CD14-positive monocyte (primary cell): ENCODE measurements at regions not wholly inside any gene's neighbourhood (a gene's known extent, or its start where the extent isn't known, plus 50 kb on each side); places are given as distances from the start of the nearest gene placed in this dataset.

Experiments used
- DNase-seq, 3 donors: peaks; one replicate each; pipeline ENCODE4 v3.0.0-alpha.2; 2011 to 2022
- H2AFZ ChIP-seq: 2 replicates; pipeline ENCODE4 v1.6.0; 2012; ENCODE audit warnings: mild to moderate bottlenecking, low read depth, low read length, inconsistent platforms; ENCODE audit not compliant: insufficient read depth, poor library complexity, severe bottlenecking
- H3K27ac ChIP-seq, 2 donors: 1 replicate in 1 of 2; 2 replicates in 1 of 2; pipeline ENCODE4 v1.5.1; 2012 to 2013; ENCODE audit warnings: low read length in 2 of 2, control low read depth in 1 of 2, inconsistent platforms in 1 of 2, low read depth in 1 of 2, mild to moderate bottlenecking in 1 of 2
- H3K27me3 ChIP-seq, 2 donors: one replicate each; pipeline versions ENCODE4 v1.6.0 to v1.6.1; 2011 to 2013; ENCODE audit warnings: low read length in 2 of 2; ENCODE audit not compliant: control insufficient read depth in 2 of 2, insufficient read depth in 2 of 2
- H3K36me3 ChIP-seq, 2 donors: replicated peaks in 1 of 2; 1 replicate in 1 of 2; 2 replicates in 1 of 2; pipeline versions ENCODE4 v1.5.1 to v1.6.1; 2012 to 2013; ENCODE audit warnings: low read length in 2 of 2, control low read depth in 1 of 2, inconsistent platforms in 1 of 2, mild to moderate bottlenecking in 1 of 2; ENCODE audit not compliant: insufficient read depth in 2 of 2, control insufficient read depth in 1 of 2
- H3K4me1 ChIP-seq, 2 donors: 1 replicate in 1 of 2; 2 replicates in 1 of 2; pipeline versions ENCODE4 v1.5.1 to v1.6.1; 2012 to 2013; ENCODE audit warnings: low read length in 2 of 2, control low read depth in 1 of 2, inconsistent platforms in 1 of 2, mild to moderate bottlenecking in 1 of 2, moderate library complexity in 1 of 2; ENCODE audit not compliant: insufficient read depth in 2 of 2, control insufficient read depth in 1 of 2
- H3K4me2 ChIP-seq: replicated peaks from 2 replicates; pipeline ENCODE3; 2012; ENCODE audit warnings: low read length, moderate library complexity, mild to moderate bottlenecking; ENCODE audit not compliant: poor library complexity, severe bottlenecking; ENCODE audit errors: extremely low read depth
- H3K4me3 ChIP-seq, 3 experiments: fragments of 200-600 bp in 1 of 3; sonication (generic) in 1 of 3; replicated peaks in 1 of 3; 1 replicate in 2 of 3; 2 replicates in 1 of 3; pipeline ENCODE4 v1.5.1; 2011 to 2013; ENCODE audit warnings: low read length in 3 of 3, mild to moderate bottlenecking in 3 of 3, control low read depth in 2 of 3, low read depth in 2 of 3, inconsistent platforms in 1 of 3, moderate library complexity in 1 of 3
- H3K79me2 ChIP-seq: 2 replicates; pipeline ENCODE4 v1.6.0; 2012; ENCODE audit warnings: mild to moderate bottlenecking, control low read depth, inconsistent platforms, low read length, moderate library complexity; ENCODE audit not compliant: insufficient read depth
- H3K9ac ChIP-seq: 2 replicates; pipeline ENCODE4 v1.6.0; 2017; ENCODE audit warnings: low read length, mild to moderate bottlenecking; ENCODE audit not compliant: insufficient read depth, poor library complexity, severe bottlenecking
- H3K9me3 ChIP-seq, 2 donors: replicated peaks in 1 of 2; 1 replicate in 1 of 2; 2 replicates in 1 of 2; pipeline versions ENCODE4 v1.5.1 to v1.6.1; 2012 to 2013; ENCODE audit warnings: low read length in 2 of 2, control low read depth in 1 of 2; ENCODE audit not compliant: control insufficient read depth in 1 of 2, insufficient read depth in 1 of 2
- H4K20me1 ChIP-seq: 2 replicates; pipeline ENCODE4 v1.6.0; 2012; ENCODE audit warnings: mild to moderate bottlenecking, low read length, control low read depth, moderate library complexity; ENCODE audit not compliant: insufficient read depth
- H3K27ac Mint-ChIP-seq, 7 donors: one replicate each; pipeline ENCODE4 v1.8.0; 2020; ENCODE audit warnings: mild to moderate bottlenecking in 7 of 7, mixed read lengths in 7 of 7, moderate library complexity in 6 of 7, inconsistent platforms in 2 of 7
- H3K27me3 Mint-ChIP-seq, 3 donors: one replicate each; pipeline ENCODE4 v1.8.0; 2021 to 2022; ENCODE audit warnings: low read depth in 3 of 3, mild to moderate bottlenecking in 3 of 3, mixed read lengths in 3 of 3, moderate library complexity in 3 of 3, inconsistent platforms in 1 of 3
- H3K36me3 Mint-ChIP-seq, 2 donors: one replicate each; pipeline ENCODE4 v1.8.0; 2020; ENCODE audit warnings: mixed read lengths in 2 of 2, inconsistent platforms in 1 of 2, mild to moderate bottlenecking in 1 of 2
- H3K4me1 Mint-ChIP-seq: one replicate; pipeline ENCODE4 v1.8.0; 2020; ENCODE audit warnings: mild to moderate bottlenecking, mixed read lengths
- H3K4me3 Mint-ChIP-seq, 2 donors: one replicate each; pipeline ENCODE4 v1.8.0; 2020; ENCODE audit warnings: mild to moderate bottlenecking in 2 of 2, mixed read lengths in 2 of 2, moderate library complexity in 1 of 2
- H3K9me3 Mint-ChIP-seq, 7 donors: one replicate each; pipeline ENCODE4 v1.8.0; 2020 to 2022; ENCODE audit warnings: mixed read lengths in 7 of 7, mild to moderate bottlenecking in 6 of 7, moderate library complexity in 6 of 7, inconsistent platforms in 2 of 7
- WGBS: methylation state at CpG from one replicate; pipeline ENCODE4 v1.1.5; 2013; ENCODE audit warnings: missing lambda C conversion rate; ENCODE audit not compliant: insufficient coverage; 5-methylcytosine and 5-hydroxymethylcytosine counted together
- intact Hi-C, 2 donors: fragments of 100-400 bp; cut with micrococcal nuclease; formaldehyde crosslinking; loops; one replicate each; pipeline versions ENCODE4 v1.15.0 to v1.15.1; 2023
- TF ChIP-seq, protein P1 (sequence below): fragments of 200-600 bp; IDR thresholded peaks from one replicate; pipeline ENCODE4 v1.8.0; 2022; ENCODE audit warnings: antibody characterized with exemption, mild to moderate bottlenecking

DNA sequence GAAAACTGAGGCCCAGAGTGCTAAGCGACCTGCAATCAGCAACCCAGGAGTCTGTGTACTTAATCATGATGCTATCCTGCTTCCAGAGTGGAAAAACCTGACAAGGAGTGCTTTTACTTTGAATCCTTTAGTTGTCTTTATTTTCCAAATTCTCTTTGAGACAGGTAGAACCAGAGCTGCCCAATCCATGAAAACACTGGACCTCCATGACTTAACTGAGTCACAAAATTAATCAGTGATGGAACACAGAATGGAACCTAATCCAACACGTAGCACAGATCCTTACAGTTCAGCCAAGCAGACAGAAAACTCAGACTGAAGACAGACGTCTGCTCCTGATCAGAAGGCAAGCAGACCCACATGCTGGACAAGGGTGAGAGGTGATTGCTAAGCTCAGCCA, 175.6 kb downstream of the BCL11A start:
- Histone ChIP-seq H3K36me3 (no peaks in the 10 kb centered on the region), H2AFZ (no peak overlapping the region), H3K27ac (no peak overlapping the region), H3K79me2 (no peaks in the 10 kb centered on the region), H3K4me1 (peaks cover 0 to 6% of the 10 kb centered on the region in 2 donors), H3K9me3 (no peaks in the 10 kb centered on the region), H3K9ac (no peak overlapping the region), H3K4me2 (no peak overlapping the region), H3K4me3 (no peak overlapping the region), H3K27me3 (no peaks in the 10 kb centered on the region), H4K20me1 (no peaks in the 10 kb centered on the region)
- Mint-ChIP-seq H3K9me3 (peaks cover 0 to 1% (median 0%) of the 10 kb centered on the region in 7 donors), H3K27me3 (peaks cover 0 to 1% (median 0%) of the 10 kb centered on the region in 3 donors), H3K27ac (no peak overlapping the region), H3K4me3 (no peak overlapping the region), H3K36me3 (no peaks in the 10 kb centered on the region), H3K4me1 (peaks cover 13% of the 10 kb centered on the region)
- WGBS, result 100% methylated on average over 3 of the region's 3 CpGs
- intact Hi-C loops, result no loop called here
- DNase-seq, result no peak
- TF ChIP-seq, protein P1, sequence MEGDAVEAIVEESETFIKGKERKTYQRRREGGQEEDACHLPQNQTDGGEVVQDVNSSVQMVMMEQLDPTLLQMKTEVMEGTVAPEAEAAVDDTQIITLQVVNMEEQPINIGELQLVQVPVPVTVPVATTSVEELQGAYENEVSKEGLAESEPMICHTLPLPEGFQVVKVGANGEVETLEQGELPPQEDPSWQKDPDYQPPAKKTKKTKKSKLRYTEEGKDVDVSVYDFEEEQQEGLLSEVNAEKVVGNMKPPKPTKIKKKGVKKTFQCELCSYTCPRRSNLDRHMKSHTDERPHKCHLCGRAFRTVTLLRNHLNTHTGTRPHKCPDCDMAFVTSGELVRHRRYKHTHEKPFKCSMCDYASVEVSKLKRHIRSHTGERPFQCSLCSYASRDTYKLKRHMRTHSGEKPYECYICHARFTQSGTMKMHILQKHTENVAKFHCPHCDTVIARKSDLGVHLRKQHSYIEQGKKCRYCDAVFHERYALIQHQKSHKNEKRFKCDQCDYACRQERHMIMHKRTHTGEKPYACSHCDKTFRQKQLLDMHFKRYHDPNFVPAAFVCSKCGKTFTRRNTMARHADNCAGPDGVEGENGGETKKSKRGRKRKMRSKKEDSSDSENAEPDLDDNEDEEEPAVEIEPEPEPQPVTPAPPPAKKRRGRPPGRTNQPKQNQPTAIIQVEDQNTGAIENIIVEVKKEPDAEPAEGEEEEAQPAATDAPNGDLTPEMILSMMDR, result no peak

DNA sequence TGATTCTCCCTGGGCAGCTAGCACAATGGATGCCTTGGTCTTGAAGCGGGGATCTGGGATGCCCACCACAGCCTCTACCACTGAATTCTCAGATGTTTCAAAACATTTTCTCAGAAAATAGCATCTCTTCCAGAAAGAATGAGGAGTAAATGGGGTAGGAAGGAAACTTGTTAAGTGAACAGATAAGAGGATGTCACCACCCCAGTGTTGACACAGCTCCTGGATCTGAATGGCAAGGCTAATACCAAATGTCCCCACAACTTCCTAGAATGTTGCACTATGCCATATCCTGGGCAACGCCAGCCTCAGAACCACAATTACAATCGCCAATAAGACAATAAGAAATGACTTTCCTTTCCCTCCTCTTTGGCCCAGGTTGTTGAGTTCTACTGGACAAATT, 177.2 kb downstream of the BCL11A start:
- Mint-ChIP-seq H3K9me3 (peaks cover 0 to 2% (median 0%) of the 10 kb centered on the region in 7 donors), H3K27ac (no peak overlapping the region), H3K4me3 (no peak overlapping the region), H3K27me3 (peaks cover 0 to 1% (median 0%) of the 10 kb centered on the region in 3 donors), H3K4me1 (peaks cover 22% of the 10 kb centered on the region), H3K36me3 (no peaks in the 10 kb centered on the region)
- Histone ChIP-seq H3K27me3 (no peaks in the 10 kb centered on the region), H4K20me1 (no peaks in the 10 kb centered on the region), H3K4me1 (peaks cover 7 to 12% of the 10 kb centered on the region in 2 donors), H3K4me2 (no peak overlapping the region), H3K9ac (no peak overlapping the region), H3K27ac (no peak overlapping the region), H3K4me3 (no peak overlapping the region), H3K79me2 (no peaks in the 10 kb centered on the region), H2AFZ (no peak overlapping the region), H3K36me3 (no peaks in the 10 kb centered on the region), H3K9me3 (no peaks in the 10 kb centered on the region)
- intact Hi-C loops, result no loop called here
- DNase-seq, result no peak
- TF ChIP-seq, protein P1, result no peak
- WGBS, result no CpG with 5 or more reads among the region's 3 CpGs
